HG02870 (cell line): ENCODE measurements at regions not wholly inside any gene's neighbourhood (a gene's known extent, or its start where the extent isn't known, plus 50 kb on each side); places are given as distances from the start of the nearest gene placed in this dataset.
"Not testable (repeated sequence)": the region's sequence is repeated elsewhere in the genome, so short reads cannot be mapped to it uniquely, and the experiment has no call there.

Source experiments
- ATAC-seq: cut with Tn5 transposase; IDR thresholded peaks from one replicate; pipeline ENCODE4 v1.9.1; 2021; ENCODE audit warnings: mild to moderate bottlenecking, moderate library complexity; ENCODE audit not compliant: unreplicated experiment

- no peak for ATAC-seq
Measured at GRCh38 chr7:67662804-67663203, 666.2 kb downstream of the TYW1 start.

- ATAC-seq: no peak
Measured at GRCh38 chr7:67663644-67664043, 667.0 kb downstream of the TYW1 start.

DNA sequence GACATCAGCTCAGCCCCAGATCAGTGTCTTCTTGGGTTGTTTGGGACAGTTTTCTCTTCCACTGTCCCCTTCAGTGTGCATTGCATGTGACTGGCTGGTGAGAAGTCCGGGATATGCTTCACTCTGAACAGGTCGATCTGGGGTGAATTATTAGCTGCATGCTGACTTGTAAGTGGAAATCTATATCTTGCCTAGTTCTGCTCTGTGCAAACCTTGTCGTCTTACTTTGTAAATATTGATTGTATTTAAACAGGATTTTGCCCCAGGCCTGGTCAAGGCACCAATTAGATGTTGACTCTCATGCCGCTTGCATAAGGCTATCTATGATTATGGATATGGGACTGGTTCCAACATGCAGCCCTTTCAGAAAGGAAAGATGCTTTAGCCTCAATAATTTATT lies 669.7 kb downstream of the TYW1 start:
- not testable (repeated sequence) for ATAC-seq

DNA sequence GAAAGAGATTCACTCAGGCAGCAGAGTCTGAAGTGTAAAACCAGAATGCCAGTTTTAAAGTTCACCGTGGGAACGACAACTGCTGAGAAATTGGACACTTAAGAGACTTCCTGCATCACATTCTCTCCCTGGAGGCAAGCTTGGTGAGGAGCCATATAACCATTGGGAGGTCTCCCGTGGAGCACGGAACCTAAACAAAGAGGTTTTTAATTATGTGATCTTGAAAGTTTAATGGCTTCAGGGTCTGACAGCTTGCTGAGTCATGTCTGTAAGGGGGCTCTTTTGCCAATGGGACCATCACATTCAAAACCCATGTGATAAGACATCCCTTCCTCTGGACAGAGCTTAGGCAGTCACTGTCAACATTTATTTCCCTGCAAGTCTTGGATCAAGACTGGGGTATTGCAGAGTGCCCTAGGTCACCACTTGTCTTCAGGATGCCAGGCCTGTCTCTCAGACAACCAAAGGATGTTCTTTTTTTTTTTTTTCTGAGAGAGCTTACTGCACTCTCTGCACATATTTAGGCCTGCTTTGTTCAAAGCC lies 674.4 kb downstream of the TYW1 start:
- ATAC-seq: no peak

- no peak for ATAC-seq
Measured at GRCh38 chr7:67673861-67674260, 677.2 kb downstream of the TYW1 start.

DNA sequence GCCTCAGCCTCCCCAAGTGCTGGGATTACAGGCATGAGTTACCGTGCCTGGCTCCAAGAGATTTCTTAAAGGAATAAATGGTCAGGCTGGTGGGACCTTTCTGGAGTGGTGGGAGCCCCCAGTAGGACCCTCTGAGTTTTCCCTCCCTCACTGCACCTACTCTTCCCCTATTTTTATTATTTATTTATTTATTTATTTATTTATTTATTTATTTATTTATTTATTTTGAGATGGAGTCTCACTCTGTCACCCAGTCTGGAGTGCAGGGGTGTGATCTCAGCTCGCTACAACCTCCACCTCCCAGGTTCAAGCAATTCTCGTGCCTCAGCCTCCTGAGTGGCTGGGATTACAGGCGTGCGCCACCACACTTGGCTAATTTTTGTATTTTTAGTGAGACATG lies 678.2 kb downstream of the TYW1 start:
- ATAC-seq: not testable (repeated sequence)

- no peak for ATAC-seq
Measured at GRCh38 chr7:67675971-67676370, 679.3 kb downstream of the TYW1 start.

DNA sequence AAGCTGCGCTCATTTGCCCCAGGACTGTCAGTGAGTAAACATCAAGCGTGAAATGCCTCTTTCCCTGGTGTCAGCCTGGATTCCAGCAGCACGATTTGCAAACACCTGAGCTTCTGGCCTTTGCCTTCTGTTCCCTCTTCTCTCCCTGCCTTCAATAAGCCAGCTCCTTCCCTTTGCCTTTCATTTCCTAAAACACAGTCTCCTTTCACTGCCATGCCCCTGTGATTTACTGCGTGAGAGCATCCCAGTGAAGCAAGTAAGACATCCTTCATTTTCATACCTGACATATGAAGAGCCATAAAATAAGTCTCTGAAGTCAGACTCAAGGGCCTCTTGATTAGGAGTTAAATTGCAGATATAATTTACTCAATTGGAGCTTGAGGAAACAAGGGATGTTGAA lies 681.8 kb downstream of the TYW1 start:
- ATAC-seq: no peak

GRCh38 chr7:67683628-67684027 lies 687.0 kb downstream of the TYW1 start:
- ATAC-seq: no peak

DNA sequence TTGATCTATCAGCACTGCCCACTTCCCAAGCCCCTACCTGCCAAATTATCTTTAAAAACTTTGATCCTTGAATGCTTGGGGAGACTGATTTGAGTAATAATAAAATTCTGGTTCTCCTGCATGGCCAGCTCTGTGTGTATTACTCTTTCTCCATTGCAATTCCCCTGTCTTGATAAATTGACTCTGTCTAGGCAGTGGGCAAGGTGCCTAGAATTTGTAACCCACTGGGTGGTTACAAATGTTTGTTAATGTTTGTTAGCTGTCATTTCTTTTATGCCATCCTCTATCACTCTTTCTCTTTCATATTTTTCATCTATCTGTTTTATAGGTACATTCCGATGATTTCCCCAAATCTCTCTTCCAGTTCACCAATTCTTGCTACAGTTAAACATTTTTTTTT lies 694.1 kb downstream of the TYW1 start:
- ATAC-seq: no peak

DNA sequence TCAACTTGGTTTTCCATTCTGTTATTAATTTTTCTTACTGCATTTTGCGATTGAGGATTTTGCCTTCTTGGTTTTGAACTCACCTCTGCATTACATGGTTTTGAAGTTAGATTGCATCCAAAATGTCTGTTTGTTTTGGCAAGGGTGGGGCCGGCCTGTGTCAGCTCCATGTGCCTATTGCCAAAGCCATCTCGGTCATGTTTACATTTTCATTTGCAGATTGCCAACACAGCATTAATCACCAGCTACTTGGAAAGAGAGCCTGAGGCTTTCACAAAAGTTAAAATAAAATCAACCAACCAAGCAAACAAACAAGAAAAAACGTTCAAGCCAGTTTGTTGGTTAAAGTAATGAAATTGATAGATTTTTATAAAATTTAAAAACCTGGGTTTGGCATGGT lies 695.8 kb downstream of the TYW1 start:
- no peak for ATAC-seq

DNA sequence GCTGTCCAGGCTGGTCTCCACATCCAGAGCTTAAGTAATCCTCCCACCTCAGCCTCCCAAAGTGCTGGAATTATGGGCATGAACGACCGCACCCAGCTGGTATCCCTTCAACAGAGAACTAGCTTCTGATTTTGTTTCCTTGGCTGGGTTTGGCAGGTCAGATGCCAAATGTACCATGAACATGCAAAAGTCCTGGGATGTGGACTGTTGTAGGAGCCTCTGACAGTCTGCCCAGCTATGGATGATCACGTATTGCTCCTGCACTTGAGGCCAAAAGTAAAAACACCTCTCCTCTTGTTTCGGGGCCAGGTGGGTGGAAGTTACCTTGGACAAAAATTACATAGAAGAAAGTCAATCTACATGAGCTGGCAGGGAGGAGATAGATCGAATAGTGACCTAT lies 699.5 kb downstream of the TYW1 start:
- ATAC-seq: no peak

DNA sequence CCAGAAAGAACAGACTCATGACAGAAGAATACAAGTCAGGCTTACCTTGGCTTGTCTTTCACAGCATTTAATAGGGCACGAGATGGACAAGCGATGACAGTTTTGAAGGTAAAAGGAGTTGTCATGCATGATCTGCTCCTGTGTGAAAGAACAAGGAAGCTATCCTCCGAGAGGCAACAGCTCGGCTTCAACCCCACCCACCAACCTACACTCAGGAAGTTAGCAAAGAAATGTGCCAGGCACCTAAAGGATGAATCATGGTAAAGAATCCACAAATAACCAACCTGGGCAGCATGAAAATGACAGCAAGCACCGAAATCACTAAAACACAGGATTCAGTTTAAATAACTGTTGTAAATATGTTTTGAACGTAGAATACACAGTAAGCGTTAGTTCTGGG lies 700.2 kb downstream of the TYW1 start:
- no peak for ATAC-seq

DNA sequence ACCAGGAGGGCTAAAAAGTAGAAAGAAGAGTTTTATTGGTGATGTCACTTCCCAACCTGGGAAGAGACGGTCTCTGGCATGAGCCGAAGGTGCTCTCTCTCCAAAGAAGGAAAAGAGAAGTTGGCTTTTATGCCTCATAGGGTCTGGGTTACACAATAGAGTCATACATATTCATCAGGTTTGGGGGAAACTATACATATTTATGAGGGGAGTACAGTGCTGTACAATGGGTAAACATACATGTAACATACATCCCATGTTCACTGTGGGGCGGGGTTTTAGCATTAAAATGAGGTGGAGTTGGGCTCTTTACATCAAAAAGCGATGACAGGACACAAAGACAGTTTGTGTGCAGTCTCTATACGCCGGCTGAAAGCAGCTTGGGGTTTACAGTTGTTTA lies 701.7 kb downstream of the TYW1 start:
- no peak for ATAC-seq

GRCh38 chr7:67705850-67706249 lies 709.2 kb downstream of the TYW1 start:
- ATAC-seq: no peak

DNA sequence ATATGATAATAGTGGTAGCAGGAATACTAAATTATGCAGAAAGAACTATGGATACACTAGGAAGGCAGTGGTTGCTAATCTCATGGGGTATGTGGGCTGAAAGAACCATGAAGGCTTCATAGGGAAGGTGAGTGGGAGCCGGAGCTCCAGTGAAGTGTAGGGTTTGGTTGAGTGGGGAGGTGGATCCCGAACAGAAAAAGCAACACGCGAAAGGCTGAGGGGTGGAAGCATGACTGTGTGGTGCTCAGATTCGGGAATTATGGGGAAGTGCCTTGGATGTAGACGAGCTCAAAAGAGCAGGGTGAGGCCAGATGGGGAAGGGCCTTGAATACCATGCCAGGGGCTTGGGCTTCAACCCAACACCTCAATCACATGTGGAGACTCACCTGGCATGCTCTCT lies 715.1 kb downstream of the TYW1 start:
- no peak for ATAC-seq

- no peak for ATAC-seq
Measured at GRCh38 chr7:67713451-67714056, 716.9 kb downstream of the TYW1 start.

- no peak for ATAC-seq
Measured at GRCh38 chr7:67716729-67717128, 720.1 kb downstream of the TYW1 start.

DNA sequence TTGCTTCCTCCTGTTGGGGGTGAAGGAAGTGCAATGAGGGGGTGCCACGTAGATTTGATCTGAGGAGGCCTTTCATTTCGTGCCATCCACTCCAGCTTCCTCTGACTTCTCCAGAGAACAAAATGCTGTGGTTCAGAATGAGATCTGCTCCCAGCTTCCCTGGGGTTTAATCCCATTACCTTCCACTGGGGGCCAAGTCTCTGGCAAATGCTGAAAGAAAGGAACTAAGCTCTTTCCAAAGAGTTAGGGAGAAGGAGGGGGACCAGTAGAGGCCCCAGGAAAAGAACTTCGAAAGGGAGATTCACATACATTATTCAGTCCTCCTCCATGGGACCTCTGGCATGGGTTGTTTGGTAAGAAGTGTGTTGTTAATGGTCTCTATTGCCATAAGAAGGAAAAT lies 727.0 kb downstream of the TYW1 start:
- no peak for ATAC-seq

DNA sequence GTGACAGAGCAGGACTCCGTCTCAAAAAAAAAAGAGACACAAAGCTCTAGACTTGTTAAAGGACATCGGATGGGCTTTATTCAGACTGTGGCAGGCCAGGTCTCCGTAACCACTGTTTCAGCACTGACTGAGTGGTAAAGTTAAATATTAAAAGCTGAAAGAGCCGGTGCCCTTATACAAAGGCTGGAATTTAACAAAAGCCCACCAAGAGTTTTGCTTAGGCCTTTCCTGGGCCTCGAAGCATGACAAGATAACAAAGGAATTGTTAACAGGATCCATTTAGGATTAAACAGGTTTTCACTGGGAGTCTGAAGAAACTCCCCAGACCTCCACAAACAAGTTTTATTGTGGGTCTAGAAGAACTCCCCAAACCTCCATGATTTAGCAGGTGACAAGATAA lies 727.8 kb downstream of the TYW1 start:
- no peak for ATAC-seq

- ATAC-seq: no peak
Measured at GRCh38 chr7:67724955-67725354, 728.3 kb downstream of the TYW1 start.

DNA sequence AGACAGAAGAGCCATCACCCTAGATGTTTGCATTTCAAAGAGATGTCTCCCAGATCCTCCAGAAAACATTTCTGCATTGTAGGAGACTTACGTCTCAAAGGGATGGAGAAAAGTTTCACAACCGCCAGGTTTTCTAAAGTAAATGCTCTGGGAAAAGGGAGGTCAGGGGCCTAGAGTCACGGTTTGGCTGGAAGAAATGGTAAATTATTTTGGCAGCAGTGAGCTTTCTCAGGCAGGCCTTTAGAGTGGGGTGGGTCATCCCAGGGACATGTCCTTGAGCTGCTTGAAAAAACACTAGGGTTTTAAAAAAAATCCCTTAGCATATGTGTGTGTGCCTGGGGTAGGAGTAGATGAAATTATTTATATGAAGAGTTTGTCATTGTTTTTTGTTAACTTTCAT lies 728.8 kb downstream of the TYW1 start:
- no peak for ATAC-seq

DNA sequence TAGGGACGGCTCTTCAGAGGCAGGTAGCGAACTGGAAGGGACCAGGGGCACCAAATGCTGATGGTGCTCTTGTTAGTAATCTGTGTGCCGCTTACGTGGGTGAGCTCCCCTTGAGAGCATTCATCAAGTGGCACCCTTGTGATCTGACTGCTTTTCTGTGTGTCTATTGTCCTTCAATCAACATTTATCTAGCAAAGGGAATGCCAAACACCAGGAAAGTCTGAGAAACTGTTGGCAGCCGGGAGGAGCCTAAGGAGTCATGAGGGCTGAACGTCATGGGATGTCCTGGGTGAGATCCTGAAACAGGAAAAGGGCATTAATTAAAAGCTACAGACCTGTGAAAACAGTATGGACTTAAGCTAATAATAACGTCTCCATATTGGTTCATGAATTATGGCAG lies 733.1 kb downstream of the TYW1 start:
- ATAC-seq: no peak
